PFSK-1 (cell line): ENCODE measurements at regions not wholly inside any gene's neighbourhood (a gene's known extent, or its start where the extent isn't known, plus 50 kb on each side); places are given as distances from the start of the nearest gene placed in this dataset.

Source experiments
- POLR2AphosphoS5 ChIP-seq: IDR thresholded peaks from 2 replicates; pipeline ENCODE4 v1.6.1; 2012; ENCODE audit warnings: low read depth, mild to moderate bottlenecking, control low read depth, low read length, moderate library complexity
- TAF1 ChIP-seq: IDR thresholded peaks from 2 replicates; pipeline ENCODE4 v1.6.1; 2012; ENCODE audit warnings: low read length, control low read depth, borderline replicate concordance; ENCODE audit not compliant: insufficient read depth

GRCh38 chr3:148512648-148513047 lies 185.1 kb upstream of the AGTR1 start:
- TF ChIP-seq POLR2AphosphoS5 (no peak), TAF1 (no peak)
